ENCODE measurements at regions not wholly inside any gene's neighbourhood (a gene's known extent, or its start where the extent isn't known, plus 50 kb on each side); places are given as distances from the start of the nearest gene placed in this dataset.

GRCh38 chr10:131013281-131013912 is 298.1 kb downstream of the TCERG1L start:
- no peak for DNase-seq

- DNase-seq = no peak
Observed at GRCh38 chr10:131014271-131014670, 297.2 kb downstream of the TCERG1L start.

- DNase-seq = no peak
Observed at GRCh38 chr10:131015271-131015670, 296.2 kb downstream of the TCERG1L start.

GRCh38 chr10:131016556-131016955 is 295.0 kb downstream of the TCERG1L start:
- no peak for DNase-seq

GRCh38 chr10:131017566-131018285 is 293.8 kb downstream of the TCERG1L start:
- no peak for DNase-seq

GRCh38 chr10:131018886-131019500 is 292.5 kb downstream of the TCERG1L start:
- DNase-seq = no peak

GRCh38 chr10:131019696-131020095 is 291.8 kb downstream of the TCERG1L start:
- DNase-seq = no peak

- no peak for DNase-seq
Observed at GRCh38 chr10:131020775-131021174, 290.7 kb downstream of the TCERG1L start.

- no peak for DNase-seq
Observed at GRCh38 chr10:131021246-131021895, 290.1 kb downstream of the TCERG1L start.

GRCh38 chr10:131021969-131022368 is 289.6 kb downstream of the TCERG1L start:
- no peak for DNase-seq

GRCh38 chr10:131022369-131022768 is 289.2 kb downstream of the TCERG1L start:
- no peak for DNase-seq

GRCh38 chr10:131022981-131023380 is 288.5 kb downstream of the TCERG1L start:
- DNase-seq = no peak

GRCh38 chr10:131024259-131025131 is 287.0 kb downstream of the TCERG1L start:
- DNase-seq = no peak

- DNase-seq = no peak
Observed at GRCh38 chr10:131025333-131025732, 286.2 kb downstream of the TCERG1L start.

GRCh38 chr10:131027256-131027655 is 284.3 kb downstream of the TCERG1L start:
- DNase-seq = no peak

- DNase-seq = no peak
Observed at GRCh38 chr10:131031346-131031745, 280.2 kb downstream of the TCERG1L start.

GRCh38 chr10:131032329-131033165 is 279.0 kb downstream of the TCERG1L start:
- DNase-seq = no peak

GRCh38 chr10:131033166-131034085 is 278.1 kb downstream of the TCERG1L start:
- no peak for DNase-seq

- DNase-seq = no peak
Observed at GRCh38 chr10:131034451-131034850, 277.1 kb downstream of the TCERG1L start.

GRCh38 chr10:131035779-131036178 is 275.7 kb downstream of the TCERG1L start:
- no peak for DNase-seq

- DNase-seq = no peak
Observed at GRCh38 chr10:131038056-131038455, 273.5 kb downstream of the TCERG1L start.
